ENCODE measurements at regions not wholly inside any gene's neighbourhood (a gene's known extent, or its start where the extent isn't known, plus 50 kb on each side); places are given as distances from the start of the nearest gene placed in this dataset.

- no peaks in the 10 kb centered on the region for H3K4me1 Mint-ChIP-seq
- no peak overlapping the region for H3K27ac Mint-ChIP-seq
- DNase-seq (no peak), ATAC-seq (no peak)
- H3K36me3 Mint-ChIP-seq: no peaks in the 10 kb centered on the region
- POLR2A ChIA-PET: no interaction called here
- no peak overlapping the region for H3K4me3 Mint-ChIP-seq
- H3K27me3 Mint-ChIP-seq: peaks cover 19 to 87% (median 43%) of the 10 kb centered on the region in 5 donors
- H3K9me3 Mint-ChIP-seq: no peaks in the 10 kb centered on the region
Observed at GRCh38 chr16:86821895-86822294, 243.5 kb downstream of the FOXL1 start.

GRCh38 chr16:86823125-86823524, 244.8 kb downstream of the FOXL1 start:
- POLR2A ChIA-PET: no interaction called here
- DNase-seq: no peak
- no peak for ATAC-seq
- Mint-ChIP-seq H3K4me3 (no peak overlapping the region), H3K9me3 (no peaks in the 10 kb centered on the region), H3K27ac (no peak overlapping the region), H3K27me3 (peaks cover 25 to 87% (median 47%) of the 10 kb centered on the region in 5 donors), H3K4me1 (peaks cover 0 to 5% (median 2%) of the 10 kb centered on the region in 4 donors), H3K36me3 (no peaks in the 10 kb centered on the region)

GRCh38 chr16:86823888-86824671, 245.7 kb downstream of the FOXL1 start:
- H3K9me3 Mint-ChIP-seq: no peaks in the 10 kb centered on the region
- peaks cover 0 to 5% (median 2%) of the 10 kb centered on the region in 4 donors for H3K4me1 Mint-ChIP-seq
- H3K27me3 Mint-ChIP-seq: peaks cover 28 to 87% (median 47%) of the 10 kb centered on the region in 5 donors
- no peak for ATAC-seq
- H3K27ac Mint-ChIP-seq: no peak overlapping the region
- H3K4me3 Mint-ChIP-seq: no peak overlapping the region
- no peaks in the 10 kb centered on the region for H3K36me3 Mint-ChIP-seq
- DNase-seq: no peak
- POLR2A ChIA-PET: no interaction called here

- ATAC-seq (no peak), DNase-seq (no peak)
- no peak overlapping the region for H3K4me3 Mint-ChIP-seq
- no peaks in the 10 kb centered on the region for H3K9me3 Mint-ChIP-seq
- H3K36me3 Mint-ChIP-seq: no peaks in the 10 kb centered on the region
- peaks cover 0 to 5% (median 2%) of the 10 kb centered on the region in 4 donors for H3K4me1 Mint-ChIP-seq
- H3K27me3 Mint-ChIP-seq: peaks cover 28 to 91% (median 52%) of the 10 kb centered on the region in 5 donors
- H3K27ac Mint-ChIP-seq: peak overlapping the region in 1 of 10 donors; percentile 6
- POLR2A ChIA-PET: no interaction called here
Observed at GRCh38 chr16:86824751-86825296, 246.5 kb downstream of the FOXL1 start.

GRCh38 chr16:86825631-86826030, 247.3 kb downstream of the FOXL1 start:
- Mint-ChIP-seq H3K4me3 (no peak overlapping the region), H3K27ac (no peak overlapping the region), H3K9me3 (no peaks in the 10 kb centered on the region), H3K27me3 (peaks cover 28 to 92% (median 51%) of the 10 kb centered on the region in 5 donors), H3K36me3 (no peaks in the 10 kb centered on the region), H3K4me1 (peaks cover 0 to 5% (median 2%) of the 10 kb centered on the region in 4 donors)
- POLR2A ChIA-PET: no interaction called here
- ATAC-seq (no peak), DNase-seq (no peak)

- no peak overlapping the region for H3K27ac Mint-ChIP-seq
- H3K27me3 Mint-ChIP-seq: peaks cover 28 to 79% (median 42%) of the 10 kb centered on the region in 5 donors
- DNase-seq: no peak
- POLR2A ChIA-PET: no interaction called here
- no peak overlapping the region for H3K4me3 Mint-ChIP-seq
- no peaks in the 10 kb centered on the region for H3K36me3 Mint-ChIP-seq
- ATAC-seq: no peak
- no peaks in the 10 kb centered on the region for H3K9me3 Mint-ChIP-seq
- H3K4me1 Mint-ChIP-seq: peaks cover 0 to 5% (median 2%) of the 10 kb centered on the region in 4 donors
Observed at GRCh38 chr16:86826941-86827340, 248.6 kb downstream of the FOXL1 start.

- no peaks in the 10 kb centered on the region for H3K9me3 Mint-ChIP-seq
- no peak for DNase-seq
- H3K36me3 Mint-ChIP-seq: no peaks in the 10 kb centered on the region
- H3K27me3 Mint-ChIP-seq: peaks cover 24 to 73% (median 37%) of the 10 kb centered on the region in 5 donors
- ATAC-seq: no peak
- H3K4me3 Mint-ChIP-seq: no peak overlapping the region
- POLR2A ChIA-PET: no interaction called here
- H3K27ac Mint-ChIP-seq: no peak overlapping the region
- H3K4me1 Mint-ChIP-seq: peaks cover 0 to 5% (median 2%) of the 10 kb centered on the region in 4 donors
Observed at GRCh38 chr16:86827521-86827920, 249.2 kb downstream of the FOXL1 start.

- ATAC-seq (no peak), DNase-seq (no peak)
- H3K27ac Mint-ChIP-seq: no peak overlapping the region
- POLR2A ChIA-PET: no interaction called here
- no peaks in the 10 kb centered on the region for H3K36me3 Mint-ChIP-seq
- peaks cover 22 to 66% (median 37%) of the 10 kb centered on the region in 5 donors for H3K27me3 Mint-ChIP-seq
- no peaks in the 10 kb centered on the region for H3K9me3 Mint-ChIP-seq
- H3K4me1 Mint-ChIP-seq: peaks cover 0 to 5% (median 2%) of the 10 kb centered on the region in 4 donors
- no peak overlapping the region for H3K4me3 Mint-ChIP-seq
Observed at GRCh38 chr16:86828202-86828601, 249.9 kb downstream of the FOXL1 start.

GRCh38 chr16:86828653-86829052, 250.3 kb downstream of the FOXL1 start:
- no peak overlapping the region for H3K4me3 Mint-ChIP-seq
- DNase-seq (no peak), ATAC-seq (no peak)
- H3K9me3 Mint-ChIP-seq: no peaks in the 10 kb centered on the region
- H3K27me3 Mint-ChIP-seq: peaks cover 17 to 61% (median 37%) of the 10 kb centered on the region in 5 donors
- peaks cover 0 to 5% (median 2%) of the 10 kb centered on the region in 4 donors for H3K4me1 Mint-ChIP-seq
- POLR2A ChIA-PET: no interaction called here
- no peak overlapping the region for H3K27ac Mint-ChIP-seq
- no peaks in the 10 kb centered on the region for H3K36me3 Mint-ChIP-seq

GRCh38 chr16:86831366-86831765, 253.0 kb downstream of the FOXL1 start:
- H3K27me3 Mint-ChIP-seq: peaks cover 15 to 51% (median 26%) of the 10 kb centered on the region in 5 donors
- ATAC-seq (no peak), DNase-seq (no peak)
- H3K9me3 Mint-ChIP-seq: no peaks in the 10 kb centered on the region
- H3K36me3 Mint-ChIP-seq: no peaks in the 10 kb centered on the region
- no peak overlapping the region for H3K27ac Mint-ChIP-seq
- peaks cover 0 to 5% (median 2%) of the 10 kb centered on the region in 4 donors for H3K4me1 Mint-ChIP-seq
- POLR2A ChIA-PET: no interaction called here
- H3K4me3 Mint-ChIP-seq: no peak overlapping the region

GRCh38 chr16:86833136-86833535, 254.8 kb downstream of the FOXL1 start:
- Mint-ChIP-seq H3K4me3 (no peak overlapping the region), H3K9me3 (no peaks in the 10 kb centered on the region), H3K27me3 (peaks cover 6 to 34% (median 14%) of the 10 kb centered on the region in 5 donors), H3K36me3 (no peaks in the 10 kb centered on the region), H3K4me1 (no peaks in the 10 kb centered on the region), H3K27ac (no peak overlapping the region)
- POLR2A ChIA-PET: no interaction called here
- ATAC-seq (no peak), DNase-seq (no peak)

- Mint-ChIP-seq H3K27me3 (peaks cover 0 to 20% (median 4%) of the 10 kb centered on the region in 5 donors), H3K36me3 (no peaks in the 10 kb centered on the region), H3K4me3 (no peak overlapping the region), H3K9me3 (peaks cover 0 to 2% (median 0%) of the 10 kb centered on the region in 9 donors), H3K27ac (no peak overlapping the region), H3K4me1 (no peaks in the 10 kb centered on the region)
- DNase-seq: no peak
- no peak for ATAC-seq
- POLR2A ChIA-PET: no interaction called here
Observed at GRCh38 chr16:86834451-86835035, 256.2 kb downstream of the FOXL1 start.

- H3K36me3 Mint-ChIP-seq: no peaks in the 10 kb centered on the region
- DNase-seq: no peak
- H3K9me3 Mint-ChIP-seq: peaks cover 0 to 2% (median 0%) of the 10 kb centered on the region in 9 donors
- POLR2A ChIA-PET: no interaction called here
- no peak for ATAC-seq
- H3K4me1 Mint-ChIP-seq: no peaks in the 10 kb centered on the region
- no peak overlapping the region for H3K4me3 Mint-ChIP-seq
- peaks cover 0 to 15% (median 0%) of the 10 kb centered on the region in 5 donors for H3K27me3 Mint-ChIP-seq
- peak overlapping the region in 1 of 10 donors; percentile 19 for H3K27ac Mint-ChIP-seq
Observed at GRCh38 chr16:86835982-86836381, 257.6 kb downstream of the FOXL1 start.
